ENCODE measurements at regions not wholly inside any gene's neighbourhood (a gene's known extent, or its start where the extent isn't known, plus 50 kb on each side); places are given as distances from the start of the nearest gene placed in this dataset.
"Not testable (repeated sequence)": the region's sequence is repeated elsewhere in the genome, so short reads cannot be mapped to it uniquely, and the experiment has no call there.

GRCh38 chr9:129427149-129427548 lies 193.8 kb downstream of the C9orf50 start:
- H3K9ac ChIP-seq (ENCODE audit: insufficient read length, low read depth): no peak overlapping the region
- no peaks in the 10 kb centered on the region for H3K9me3 ChIP-seq (ENCODE audit: insufficient read depth, low read length)
- no peak for DNase-seq (ENCODE audit: low read depth, low spot score)
- H3K36me3 ChIP-seq (ENCODE audit: insufficient read depth, insufficient read length, low read length): no peaks in the 10 kb centered on the region
- no peaks in the 10 kb centered on the region for H3K27me3 ChIP-seq (ENCODE audit: insufficient read depth, insufficient read length)
- H3K4me1 ChIP-seq (ENCODE audit: insufficient read depth, insufficient read length): peaks cover 15% of the 10 kb centered on the region
- no peak overlapping the region for H3K4me3 ChIP-seq (ENCODE audit: insufficient read length, low read depth)
- TF ChIP-seq ZNF274 (IDR thresholded peaks at IDR 0.05; ENCODE audit: low read depth, low read length): no peak
- TF ChIP-seq YY1 (IDR thresholded peaks at IDR 0.05; ENCODE audit: insufficient read depth, insufficient read length): no peak
- TF ChIP-seq SUZ12 (IDR thresholded peaks at IDR 0.05; ENCODE audit: extremely low read depth, insufficient read depth, insufficient read length): no peak

GRCh38 chr9:129423755-129424154 lies 197.1 kb downstream of the C9orf50 start:
- not testable (repeated sequence) for DNase-seq (ENCODE audit: low read depth, low spot score); H3K36me3 ChIP-seq (ENCODE audit: insufficient read depth, insufficient read length, low read length); H3K9me3 ChIP-seq (ENCODE audit: insufficient read depth, low read length); H3K4me3 ChIP-seq (ENCODE audit: insufficient read length, low read depth); H3K27me3 ChIP-seq (ENCODE audit: insufficient read depth, insufficient read length); H3K9ac ChIP-seq (ENCODE audit: insufficient read length, low read depth)
- peaks cover 15% of the 10 kb centered on the region for H3K4me1 ChIP-seq (ENCODE audit: insufficient read depth, insufficient read length)

DNA sequence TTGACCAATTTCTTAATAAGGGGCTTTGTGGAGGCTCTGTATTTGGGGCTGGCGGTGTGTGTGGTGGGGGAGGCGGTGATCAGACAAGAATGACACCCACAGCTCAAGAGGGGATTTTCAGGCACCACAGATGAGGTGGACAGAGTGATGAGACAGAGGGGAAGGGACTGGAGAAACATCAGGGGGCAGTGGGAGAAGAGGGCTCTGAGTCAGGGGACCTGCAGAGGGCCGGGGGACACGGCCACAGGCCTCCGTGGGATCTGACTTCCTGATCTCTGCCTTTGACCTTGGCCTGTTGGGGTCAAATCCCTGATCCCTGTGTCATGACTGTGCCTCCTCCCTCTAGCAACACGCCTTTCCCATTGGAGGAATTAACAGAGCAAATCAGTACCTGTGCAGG lies 197.7 kb downstream of the C9orf50 start:
- Histone ChIP-seq H3K9ac (ENCODE audit: insufficient read length, low read depth) (no peak overlapping the region), H3K4me3 (ENCODE audit: insufficient read length, low read depth) (no peak overlapping the region), H3K4me1 (ENCODE audit: insufficient read depth, insufficient read length) (peaks cover 14% of the 10 kb centered on the region), H3K36me3 (ENCODE audit: insufficient read depth, insufficient read length, low read length) (no peaks in the 10 kb centered on the region), H3K9me3 (ENCODE audit: insufficient read depth, low read length) (no peaks in the 10 kb centered on the region), H3K27me3 (ENCODE audit: insufficient read depth, insufficient read length) (no peaks in the 10 kb centered on the region)
- DNase-seq (ENCODE audit: low read depth, low spot score): no peak
- TF ChIP-seq SUZ12 (IDR thresholded peaks at IDR 0.05; ENCODE audit: extremely low read depth, insufficient read depth, insufficient read length) (no peak), YY1 (IDR thresholded peaks at IDR 0.05; ENCODE audit: insufficient read depth, insufficient read length) (no peak), ZNF274 (IDR thresholded peaks at IDR 0.05; ENCODE audit: low read depth, low read length) (no peak)

DNA sequence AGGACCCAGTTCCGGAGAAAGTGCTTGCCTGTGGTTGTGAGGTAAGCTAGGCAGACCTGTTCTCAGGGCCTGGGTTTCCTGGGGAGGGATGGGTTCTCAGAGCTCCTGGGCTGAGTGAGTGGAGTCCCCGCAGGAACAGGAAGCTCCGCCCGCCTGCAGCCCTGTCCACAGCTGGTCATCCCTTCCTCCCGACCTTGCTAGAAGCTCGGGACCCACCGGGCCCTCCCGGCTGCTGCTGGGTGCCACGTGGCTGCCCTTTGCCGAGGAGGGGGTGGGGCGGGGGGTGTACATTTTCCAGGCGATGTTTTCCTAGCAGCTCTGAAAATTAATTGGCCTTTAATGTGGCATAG lies 198.1 kb downstream of the C9orf50 start:
- H3K27me3 ChIP-seq (ENCODE audit: insufficient read depth, insufficient read length): no peaks in the 10 kb centered on the region
- H3K36me3 ChIP-seq (ENCODE audit: insufficient read depth, insufficient read length, low read length): no peaks in the 10 kb centered on the region
- no peaks in the 10 kb centered on the region for H3K9me3 ChIP-seq (ENCODE audit: insufficient read depth, low read length)
- no peak for DNase-seq (ENCODE audit: low read depth, low spot score)
- H3K9ac ChIP-seq (ENCODE audit: insufficient read length, low read depth): no peak overlapping the region
- peaks cover 15% of the 10 kb centered on the region for H3K4me1 ChIP-seq (ENCODE audit: insufficient read depth, insufficient read length)
- TF ChIP-seq ZNF274 (IDR thresholded peaks at IDR 0.05; ENCODE audit: low read depth, low read length) (no peak), SUZ12 (IDR thresholded peaks at IDR 0.05; ENCODE audit: extremely low read depth, insufficient read depth, insufficient read length) (no peak), YY1 (IDR thresholded peaks at IDR 0.05; ENCODE audit: insufficient read depth, insufficient read length) (no peak)
- no peak overlapping the region for H3K4me3 ChIP-seq (ENCODE audit: insufficient read length, low read depth)

DNA sequence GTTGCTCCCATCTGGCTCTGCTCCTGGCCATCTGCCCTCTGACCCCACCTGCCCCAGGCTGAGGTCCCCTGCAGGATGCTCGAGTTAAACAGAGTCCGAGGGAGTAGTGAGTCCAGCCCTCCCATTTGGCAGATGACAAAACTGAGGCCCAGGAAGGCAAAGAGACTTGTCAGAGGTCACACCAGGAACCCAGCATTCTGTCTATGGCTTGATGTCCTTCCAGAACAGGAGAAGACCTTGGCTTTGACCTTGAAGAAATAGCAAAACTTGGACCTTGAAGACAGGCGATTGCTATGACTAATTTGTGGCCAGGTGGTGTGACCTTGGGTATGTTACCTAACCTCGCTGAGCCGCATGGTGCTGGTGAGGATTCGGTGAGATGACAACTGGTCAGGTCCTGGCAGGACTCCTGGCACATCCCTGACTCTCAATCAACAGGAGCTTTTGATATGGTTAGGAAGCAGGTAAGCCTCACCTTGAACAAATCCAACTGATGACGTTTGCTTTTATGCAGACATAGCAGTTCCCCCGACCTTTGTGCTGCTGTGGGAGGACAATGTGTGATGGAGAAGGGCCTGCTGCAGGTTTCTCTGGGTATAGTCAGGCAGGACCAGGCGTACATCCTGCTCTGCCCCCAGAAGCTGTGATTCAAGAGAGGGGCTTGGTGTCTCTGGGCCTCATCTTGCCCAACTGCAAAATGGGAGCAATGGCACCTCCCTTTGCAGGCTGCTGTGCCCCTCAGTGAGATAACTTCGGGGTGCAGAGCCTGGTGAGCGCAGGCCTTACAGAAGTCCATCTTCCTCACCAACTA lies 198.7 kb downstream of the C9orf50 start:
- no peaks in the 10 kb centered on the region for H3K9me3 ChIP-seq (ENCODE audit: insufficient read depth, low read length)
- TF ChIP-seq ZNF274 (IDR thresholded peaks at IDR 0.05; ENCODE audit: low read depth, low read length) (no peak), YY1 (IDR thresholded peaks at IDR 0.05; ENCODE audit: insufficient read depth, insufficient read length) (no peak), SUZ12 (IDR thresholded peaks at IDR 0.05; ENCODE audit: extremely low read depth, insufficient read depth, insufficient read length) (no peak)
- no peak for DNase-seq (ENCODE audit: low read depth, low spot score)

DNA sequence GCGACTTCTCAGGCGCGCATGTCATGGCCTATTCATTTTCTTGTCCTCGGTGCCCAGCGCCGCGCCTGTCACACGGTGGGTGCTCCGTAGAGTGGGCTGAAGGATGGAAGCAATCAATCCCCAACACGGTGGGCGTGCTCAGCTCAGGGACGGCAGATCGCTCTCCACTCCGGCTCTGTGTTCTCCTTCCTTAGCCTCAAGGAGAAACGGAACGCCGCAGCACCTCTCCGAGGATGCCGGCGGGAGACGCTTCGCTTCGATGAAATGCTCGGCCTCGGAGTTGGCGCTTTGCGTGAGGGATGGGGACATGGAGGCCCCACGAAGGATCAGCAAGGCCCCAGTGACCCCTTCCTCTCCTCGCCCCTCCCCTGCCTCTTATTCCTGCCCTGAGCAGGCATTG lies 199.5 kb downstream of the C9orf50 start:
- Histone ChIP-seq H3K9me3 (ENCODE audit: insufficient read depth, low read length) (no peaks in the 10 kb centered on the region), H3K4me1 (ENCODE audit: insufficient read depth, insufficient read length) (peaks cover 16% of the 10 kb centered on the region), H3K27me3 (ENCODE audit: insufficient read depth, insufficient read length) (no peaks in the 10 kb centered on the region), H3K36me3 (ENCODE audit: insufficient read depth, insufficient read length, low read length) (no peaks in the 10 kb centered on the region), H3K9ac (ENCODE audit: insufficient read length, low read depth) (no peak overlapping the region), H3K4me3 (ENCODE audit: insufficient read length, low read depth) (no peak overlapping the region)
- TF ChIP-seq ZNF274 (IDR thresholded peaks at IDR 0.05; ENCODE audit: low read depth, low read length): no peak
- TF ChIP-seq SUZ12 (IDR thresholded peaks at IDR 0.05; ENCODE audit: extremely low read depth, insufficient read depth, insufficient read length): no peak
- TF ChIP-seq YY1 (IDR thresholded peaks at IDR 0.05; ENCODE audit: insufficient read depth, insufficient read length): no peak
- no peak for DNase-seq (ENCODE audit: low read depth, low spot score)

More for the DNA sequence above, 198.7 kb downstream of the C9orf50 start:
- Histone ChIP-seq H3K36me3 (ENCODE audit: insufficient read depth, insufficient read length, low read length) (no peaks in the 10 kb centered on the region), H3K4me3 (ENCODE audit: insufficient read length, low read depth) (no peak overlapping the region), H3K4me1 (ENCODE audit: insufficient read depth, insufficient read length) (peaks cover 15% of the 10 kb centered on the region), H3K27me3 (ENCODE audit: insufficient read depth, insufficient read length) (no peaks in the 10 kb centered on the region), H3K9ac (ENCODE audit: insufficient read length, low read depth) (no peak overlapping the region)

GRCh38 chr9:129420721-129421120 lies 200.2 kb downstream of the C9orf50 start:
- DNase-seq (ENCODE audit: low read depth, low spot score): no peak
- Histone ChIP-seq H3K27me3 (ENCODE audit: insufficient read depth, insufficient read length) (no peaks in the 10 kb centered on the region), H3K4me3 (ENCODE audit: insufficient read length, low read depth) (no peak overlapping the region), H3K9me3 (ENCODE audit: insufficient read depth, low read length) (no peaks in the 10 kb centered on the region), H3K9ac (ENCODE audit: insufficient read length, low read depth) (no peak overlapping the region), H3K36me3 (ENCODE audit: insufficient read depth, insufficient read length, low read length) (no peaks in the 10 kb centered on the region), H3K4me1 (ENCODE audit: insufficient read depth, insufficient read length) (peaks cover 19% of the 10 kb centered on the region)
- TF ChIP-seq SUZ12 (IDR thresholded peaks at IDR 0.05; ENCODE audit: extremely low read depth, insufficient read depth, insufficient read length): no peak
- TF ChIP-seq YY1 (IDR thresholded peaks at IDR 0.05; ENCODE audit: insufficient read depth, insufficient read length): no peak
- TF ChIP-seq ZNF274 (IDR thresholded peaks at IDR 0.05; ENCODE audit: low read depth, low read length): no peak
